Mesothelial cell of epicardium (in vitro differentiated cells): ENCODE measurements at regions not wholly inside any gene's neighbourhood (a gene's known extent, or its start where the extent isn't known, plus 50 kb on each side); places are given as distances from the start of the nearest gene placed in this dataset.

Source experiments
- DNase-seq, 2 experiments: peaks; one replicate each; pipeline ENCODE4 v3.0.0; 2021; ENCODE audit warnings: low spot score in 2 of 2; ENCODE audit not compliant: unreplicated experiment in 2 of 2
- H3K27ac Mint-ChIP-seq: 2 replicates; pipeline ENCODE4 v1.8.0; 2021; ENCODE audit warnings: mixed read lengths
- H3K27me3 Mint-ChIP-seq: 2 replicates; pipeline ENCODE4 v1.8.0; 2021; ENCODE audit warnings: low read depth, mixed read lengths
- H3K36me3 Mint-ChIP-seq: 2 replicates; pipeline ENCODE4 v1.8.0; 2021; ENCODE audit warnings: mixed read lengths
- H3K4me1 Mint-ChIP-seq: 2 replicates; pipeline ENCODE4 v1.8.0; 2021; ENCODE audit warnings: mixed read lengths
- H3K4me3 Mint-ChIP-seq: 2 replicates; pipeline ENCODE4 v1.8.0; 2021; ENCODE audit warnings: mild to moderate bottlenecking, moderate library complexity, mixed read lengths
- H3K9me3 Mint-ChIP-seq: 2 replicates; pipeline ENCODE4 v1.8.0; 2021; ENCODE audit warnings: mixed read lengths
- CTCF ChIP-seq: fragments of 200-600 bp; sonication (generic); IDR thresholded peaks from one replicate; pipeline ENCODE4 v1.5.0; 2021; ENCODE audit warnings: antibody characterized with exemption; ENCODE audit not compliant: unreplicated experiment

- H3K9me3 Mint-ChIP-seq = peaks cover 12% of the 10 kb centered on the region
- TF ChIP-seq CTCF = no peak
- H3K4me1 Mint-ChIP-seq = peaks cover 38% of the 10 kb centered on the region
- no peaks in the 10 kb centered on the region for H3K36me3 Mint-ChIP-seq
- peaks cover 5% of the 10 kb centered on the region for H3K27me3 Mint-ChIP-seq
- no peak overlapping the region for H3K27ac Mint-ChIP-seq
- no peak for DNase-seq
- no peak overlapping the region for H3K4me3 Mint-ChIP-seq
These were observed 248.8 kb upstream of the FZD8 start for GRCh38 chr10:35890676-35891495.

- TF ChIP-seq CTCF = no peak
- no peak for DNase-seq
- peaks cover 38% of the 10 kb centered on the region for H3K4me1 Mint-ChIP-seq
- no peak overlapping the region for H3K4me3 Mint-ChIP-seq
- H3K36me3 Mint-ChIP-seq = no peaks in the 10 kb centered on the region
- H3K9me3 Mint-ChIP-seq = peaks cover 12% of the 10 kb centered on the region
- peaks cover 6% of the 10 kb centered on the region for H3K27me3 Mint-ChIP-seq
- H3K27ac Mint-ChIP-seq = peak overlapping the region; percentile 40
These were observed 248.0 kb upstream of the FZD8 start for GRCh38 chr10:35889971-35890675.

- Mint-ChIP-seq H3K36me3 (no peaks in the 10 kb centered on the region), H3K4me1 (peaks cover 45% of the 10 kb centered on the region), H3K27ac (no peak overlapping the region), H3K4me3 (no peak overlapping the region), H3K27me3 (peaks cover 15% of the 10 kb centered on the region), H3K9me3 (peaks cover 8% of the 10 kb centered on the region)
- DNase-seq = no peak
- TF ChIP-seq CTCF = no peak
These were observed 247.1 kb upstream of the FZD8 start for GRCh38 chr10:35889226-35889625.

GRCh38 chr10:35888400-35888799 is 246.3 kb upstream of the FZD8 start:
- no peak for DNase-seq
- Mint-ChIP-seq H3K9me3 (peaks cover 3% of the 10 kb centered on the region), H3K4me3 (no peak overlapping the region), H3K27ac (no peak overlapping the region), H3K27me3 (peaks cover 20% of the 10 kb centered on the region), H3K36me3 (no peaks in the 10 kb centered on the region), H3K4me1 (peaks cover 45% of the 10 kb centered on the region)
- no peak for TF ChIP-seq CTCF

- H3K9me3 Mint-ChIP-seq = peaks cover 3% of the 10 kb centered on the region
- no peak for TF ChIP-seq CTCF
- no peaks in the 10 kb centered on the region for H3K36me3 Mint-ChIP-seq
- no peak overlapping the region for H3K27ac Mint-ChIP-seq
- H3K4me1 Mint-ChIP-seq = peaks cover 45% of the 10 kb centered on the region
- no peak for DNase-seq
- H3K27me3 Mint-ChIP-seq = peaks cover 28% of the 10 kb centered on the region
- no peak overlapping the region for H3K4me3 Mint-ChIP-seq
These were observed 245.6 kb upstream of the FZD8 start for GRCh38 chr10:35887685-35888084.
